B cell (primary cell): ENCODE measurements at regions not wholly inside any gene's neighbourhood (a gene's known extent, or its start where the extent isn't known, plus 50 kb on each side); places are given as distances from the start of the nearest gene placed in this dataset.

Experiments
- ATAC-seq: fragments of 200-7000 bp; cut with Tn5 transposase; one replicate; pipeline ENCODE4 v1.10.0; 2021; ENCODE audit warnings: low read depth, mild to moderate bottlenecking, moderate number of reproducible peaks, moderate library complexity
- CTCF ChIA-PET: fragments of 350-600 bp; sonication (Branson Sonifier 250); formaldehyde crosslinking; loops from one replicate; lab custom pipeline; 2021; ENCODE audit warnings: antibody characterized with exemption, inconsistent platforms; lab: Charles Lee
- POLR2A ChIA-PET: fragments of 350-600 bp; sonication (Branson Sonifier 250); formaldehyde crosslinking; loops from one replicate; lab custom pipeline; 2021; ENCODE audit warnings: antibody characterized with exemption; lab: Charles Lee
- DNase-seq: peaks from one replicate; pipeline ENCODE4 v3.0.0; 2013
- H2AFZ ChIP-seq: 2 replicates; pipeline ENCODE4 v1.6.1; 2012; ENCODE audit warnings: mild to moderate bottlenecking, low read depth, low read length; ENCODE audit not compliant: insufficient read depth, poor library complexity, severe bottlenecking
- H3K27ac ChIP-seq, 2 donors: 1 replicate in 1 of 2; 2 replicates in 1 of 2; pipeline ENCODE4 v1.5.1; 2012 to 2013; ENCODE audit warnings: low read length in 2 of 2, mild to moderate bottlenecking in 2 of 2, moderate library complexity in 1 of 2
- H3K27me3 ChIP-seq, 4 experiments: fragments of 200-600 bp in 1 of 4; sonication (generic) in 1 of 4; replicated peaks in 1 of 4; 1 replicate in 2 of 4; 2 replicates in 2 of 4; pipeline versions ENCODE4 v1.6.1 to v1.7.0; 2013 to 2016; ENCODE audit warnings: low read length in 3 of 4, mild to moderate bottlenecking in 2 of 4, mixed read lengths in 1 of 4, moderate library complexity in 1 of 4; ENCODE audit not compliant: insufficient read depth in 4 of 4, control insufficient read depth in 3 of 4; ENCODE audit errors: control extremely low read depth in 1 of 4
- H3K36me3 ChIP-seq, 2 experiments: replicated peaks in 1 of 2; 1 replicate in 1 of 2; 2 replicates in 1 of 2; pipeline versions ENCODE4 v1.6.1 to v1.7.1; 2013; ENCODE audit warnings: low read length in 1 of 2; ENCODE audit not compliant: insufficient read depth in 2 of 2, control insufficient read depth in 1 of 2; ENCODE audit errors: control extremely low read depth in 1 of 2, extremely low read depth in 1 of 2
- H3K4me1 ChIP-seq, 2 donors: fragments of 200-600 bp in 1 of 2; sonication (generic) in 1 of 2; 1 replicate in 1 of 2; 2 replicates in 1 of 2; pipeline versions ENCODE4 v1.5.1 to v1.6.1; 2013 to 2017; ENCODE audit warnings: low read length in 2 of 2; ENCODE audit not compliant: control insufficient read depth in 2 of 2, insufficient read depth in 2 of 2
- H3K4me2 ChIP-seq: replicated peaks from 2 replicates; pipeline ENCODE3; 2012; ENCODE audit warnings: mild to moderate bottlenecking, low read depth, low read length; ENCODE audit not compliant: poor library complexity, severe bottlenecking
- H3K4me3 ChIP-seq, 5 experiments: fragments of 200-600 bp in 1 of 5; sonication (generic) in 1 of 5; 1 replicate in 3 of 5; 2 replicates in 2 of 5; pipeline versions ENCODE4 v1.5.1 to v1.7.0; 2011 to 2016; ENCODE audit warnings: low read length in 4 of 5, mild to moderate bottlenecking in 4 of 5, low read depth in 2 of 5, control low read depth in 1 of 5, moderate library complexity in 1 of 5; ENCODE audit not compliant: insufficient read depth in 1 of 5; ENCODE audit errors: control extremely low read depth in 1 of 5, extremely low read depth in 1 of 5
- H3K79me2 ChIP-seq: fragments of 200-600 bp; sonication (generic); one replicate; pipeline ENCODE4 v1.6.0; 2016; ENCODE audit warnings: low read length; ENCODE audit not compliant: control insufficient read depth, insufficient read depth
- H3K9ac ChIP-seq: fragments of 200-600 bp; sonication (generic); 2 replicates; pipeline ENCODE4 v1.6.1; 2017; ENCODE audit warnings: mild to moderate bottlenecking, low read length, moderate library complexity
- H3K9me3 ChIP-seq, 3 donors: one replicate each; pipeline versions ENCODE4 v1.6.1 to v1.7.1; 2013; ENCODE audit warnings: low read length in 2 of 3; ENCODE audit not compliant: control insufficient read depth in 2 of 3, insufficient read depth in 1 of 3; ENCODE audit errors: control extremely low read depth in 1 of 3
- H4K20me1 ChIP-seq: 2 replicates; pipeline ENCODE4 v1.6.0; 2012; ENCODE audit warnings: mild to moderate bottlenecking, low read length; ENCODE audit not compliant: insufficient read depth, control insufficient read depth, poor library complexity, severe bottlenecking
- H3K27ac Mint-ChIP-seq: one replicate; pipeline ENCODE4 v1.8.0; 2021; ENCODE audit warnings: mixed read lengths
- H3K27me3 Mint-ChIP-seq: one replicate; pipeline ENCODE4 v1.8.0; 2021; ENCODE audit warnings: mixed read lengths
- H3K4me1 Mint-ChIP-seq: one replicate; pipeline ENCODE4 v1.8.0; 2021; ENCODE audit warnings: mixed read lengths
- H3K4me3 Mint-ChIP-seq: one replicate; pipeline ENCODE4 v1.8.0; 2021; ENCODE audit warnings: mixed read lengths
- H3K9me3 Mint-ChIP-seq: one replicate; pipeline ENCODE4 v1.8.0; 2022; ENCODE audit warnings: mixed read lengths; ENCODE audit not compliant: insufficient read depth
- CTCF ChIP-seq: fragments of 200-600 bp; IDR thresholded peaks from one replicate; pipeline ENCODE4 v1.8.0; 2022; ENCODE audit warnings: antibody characterized with exemption, mild to moderate bottlenecking
- EZH2 ChIP-seq: IDR thresholded peaks from 2 replicates; pipeline ENCODE4 v1.6.1; 2012; ENCODE audit warnings: borderline replicate concordance, low read depth, mild to moderate bottlenecking, moderate library complexity, low read length; ENCODE audit not compliant: insufficient read depth, poor library complexity, severe bottlenecking
- WGBS: methylation state at CpG from one replicate; pipeline ENCODE4 v1.1.5; 2013; ENCODE audit warnings: missing lambda C conversion rate; ENCODE audit not compliant: insufficient coverage; 5-methylcytosine and 5-hydroxymethylcytosine counted together
- intact Hi-C: fragments of 100-400 bp; cut with micrococcal nuclease; formaldehyde crosslinking; loops from one replicate; pipeline ENCODE4 v1.10.0; 2022

GRCh38 chr2:128379021-128380015, 60.6 kb upstream of the HS6ST1 start:
- Mint-ChIP-seq H3K4me3 (no peak overlapping the region), H3K27me3 (no peaks in the 10 kb centered on the region), H3K9me3 (no peaks in the 10 kb centered on the region), H3K27ac (no peak overlapping the region), H3K4me1 (no peaks in the 10 kb centered on the region)
- ChIA-PET CTCF (no interaction called here), POLR2A (no interaction called here)
- H3K9ac ChIP-seq = no peak overlapping the region
- DNase-seq (no peak), ATAC-seq (no peak)
- H3K4me1 ChIP-seq = no peaks in the 10 kb centered on the region
- intact Hi-C loops = no loop called here
- H3K27ac ChIP-seq = no peak overlapping the region
- H3K4me2 ChIP-seq = no peak overlapping the region
- no peaks in the 10 kb centered on the region for H3K9me3 ChIP-seq
- no peak overlapping the region for H2AFZ ChIP-seq
- WGBS = 92% methylated on average over 14 of the region's 22 CpGs
- H3K36me3 ChIP-seq = no peaks in the 10 kb centered on the region
- no peaks in the 10 kb centered on the region for H3K79me2 ChIP-seq
- H4K20me1 ChIP-seq = no peaks in the 10 kb centered on the region
- TF ChIP-seq CTCF (no peak), EZH2 (no peak)
- H3K27me3 ChIP-seq = no peaks in the 10 kb centered on the region
- no peak overlapping the region for H3K4me3 ChIP-seq
